ENCODE measurements at regions not wholly inside any gene's neighbourhood (a gene's known extent, or its start where the extent isn't known, plus 50 kb on each side); places are given as distances from the start of the nearest gene placed in this dataset.

- DNase-seq (ENCODE audit: low spot score), result no peak
Observed at GRCh38 chr5:152270096-152270495, 135.0 kb downstream of the NMUR2 start.

- DNase-seq (ENCODE audit: low spot score), result no peak
Observed at GRCh38 chr5:152269533-152269932, 135.5 kb downstream of the NMUR2 start.

- no peak for DNase-seq (ENCODE audit: low spot score)
Observed at GRCh38 chr5:152264645-152265254, 140.3 kb downstream of the NMUR2 start.

- no peak for DNase-seq (ENCODE audit: low spot score)
Observed at GRCh38 chr5:152262667-152263066, 142.4 kb downstream of the NMUR2 start.

GRCh38 chr5:152260940-152261339, 144.1 kb downstream of the NMUR2 start:
- DNase-seq (ENCODE audit: low spot score), result no peak

GRCh38 chr5:152259702-152260101, 145.4 kb downstream of the NMUR2 start:
- no peak for DNase-seq (ENCODE audit: low spot score)

GRCh38 chr5:152256580-152256979, 148.5 kb downstream of the NMUR2 start:
- no peak for DNase-seq (ENCODE audit: low spot score)

- DNase-seq (ENCODE audit: low spot score), result no peak
Observed at GRCh38 chr5:152255411-152255810, 149.7 kb downstream of the NMUR2 start.

- DNase-seq (ENCODE audit: low spot score), result no peak
Observed at GRCh38 chr5:152247850-152248385, 157.2 kb downstream of the NMUR2 start.

GRCh38 chr5:152246401-152246800, 158.7 kb downstream of the NMUR2 start:
- DNase-seq (ENCODE audit: low spot score), result no peak

- no peak for DNase-seq (ENCODE audit: low spot score)
Observed at GRCh38 chr5:152237531-152237930, 167.5 kb downstream of the NMUR2 start.

- no peak for DNase-seq (ENCODE audit: low spot score)
Observed at GRCh38 chr5:152226191-152226590, 178.9 kb downstream of the NMUR2 start.

GRCh38 chr5:152221721-152222629, 183.1 kb downstream of the NMUR2 start:
- no peak for DNase-seq (ENCODE audit: low spot score)

GRCh38 chr5:152218694-152219093, 186.4 kb downstream of the NMUR2 start:
- DNase-seq (ENCODE audit: low spot score), result no peak

- no peak for DNase-seq (ENCODE audit: low spot score)
Observed at GRCh38 chr5:152205804-152206203, 199.3 kb downstream of the NMUR2 start.

GRCh38 chr5:152202321-152202720, 202.8 kb downstream of the NMUR2 start:
- no peak for DNase-seq (ENCODE audit: low spot score)

- no peak for DNase-seq (ENCODE audit: low spot score)
Observed at GRCh38 chr5:152193391-152194107, 211.5 kb downstream of the NMUR2 start.

GRCh38 chr5:152188251-152188650, 216.8 kb downstream of the NMUR2 start:
- DNase-seq (ENCODE audit: low spot score), result no peak

- DNase-seq (ENCODE audit: low spot score), result no peak
Observed at GRCh38 chr5:152187668-152188067, 217.4 kb downstream of the NMUR2 start.

- no peak for DNase-seq (ENCODE audit: low spot score)
Observed at GRCh38 chr5:152185547-152186245, 219.4 kb downstream of the NMUR2 start.

GRCh38 chr5:152184266-152184665, 220.8 kb downstream of the NMUR2 start:
- no peak for DNase-seq (ENCODE audit: low spot score)

- no peak for DNase-seq (ENCODE audit: low spot score)
Observed at GRCh38 chr5:152181461-152181860, 223.6 kb downstream of the NMUR2 start.
